ENCODE measurements at regions not wholly inside any gene's neighbourhood (a gene's known extent, or its start where the extent isn't known, plus 50 kb on each side); places are given as distances from the start of the nearest gene placed in this dataset.
"Not testable (repeated sequence)": the region's sequence is repeated elsewhere in the genome, so short reads cannot be mapped to it uniquely, and the experiment has no call there.

DNA sequence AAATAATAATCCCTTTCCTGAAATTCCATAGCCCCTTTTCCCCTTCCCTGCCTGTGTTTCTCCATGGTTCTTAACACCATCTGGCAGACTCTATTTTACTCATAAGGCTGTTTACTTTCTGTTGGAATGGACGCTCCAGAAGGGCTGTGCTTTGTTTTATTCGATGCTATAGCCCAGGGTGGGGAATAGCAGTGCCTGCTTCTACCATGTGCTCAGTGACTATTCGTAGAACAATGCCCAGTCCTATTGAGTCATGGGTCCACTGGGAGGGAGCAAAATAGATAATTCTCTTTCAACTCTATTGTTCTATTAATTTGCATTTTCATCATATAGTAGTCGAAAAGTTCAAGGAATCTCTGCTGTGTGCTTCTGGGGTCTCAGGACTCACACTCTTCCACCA, 565.1 kb downstream of the C6orf118 start:
- H3K4me3 ChIP-seq, result no peak overlapping the region
- H3K36me3 ChIP-seq, result no peaks in the 10 kb centered on the region
- TF ChIP-seq, protein P1, sequence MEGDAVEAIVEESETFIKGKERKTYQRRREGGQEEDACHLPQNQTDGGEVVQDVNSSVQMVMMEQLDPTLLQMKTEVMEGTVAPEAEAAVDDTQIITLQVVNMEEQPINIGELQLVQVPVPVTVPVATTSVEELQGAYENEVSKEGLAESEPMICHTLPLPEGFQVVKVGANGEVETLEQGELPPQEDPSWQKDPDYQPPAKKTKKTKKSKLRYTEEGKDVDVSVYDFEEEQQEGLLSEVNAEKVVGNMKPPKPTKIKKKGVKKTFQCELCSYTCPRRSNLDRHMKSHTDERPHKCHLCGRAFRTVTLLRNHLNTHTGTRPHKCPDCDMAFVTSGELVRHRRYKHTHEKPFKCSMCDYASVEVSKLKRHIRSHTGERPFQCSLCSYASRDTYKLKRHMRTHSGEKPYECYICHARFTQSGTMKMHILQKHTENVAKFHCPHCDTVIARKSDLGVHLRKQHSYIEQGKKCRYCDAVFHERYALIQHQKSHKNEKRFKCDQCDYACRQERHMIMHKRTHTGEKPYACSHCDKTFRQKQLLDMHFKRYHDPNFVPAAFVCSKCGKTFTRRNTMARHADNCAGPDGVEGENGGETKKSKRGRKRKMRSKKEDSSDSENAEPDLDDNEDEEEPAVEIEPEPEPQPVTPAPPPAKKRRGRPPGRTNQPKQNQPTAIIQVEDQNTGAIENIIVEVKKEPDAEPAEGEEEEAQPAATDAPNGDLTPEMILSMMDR (IDR thresholded peaks at IDR 0.05), result no peak
- TF ChIP-seq POLR2AphosphoS5 (IDR thresholded peaks at IDR 0.05) (no peak), POLR2A (IDR thresholded peaks at IDR 0.05; ENCODE audit: low read depth) (no peak), EP300 (IDR thresholded peaks at IDR 0.05) (no peak)
- WGBS, result 82% methylated on average over 4 of the region's 4 CpGs
- H3K4me1 ChIP-seq, result peaks cover 0 to 7% (median 2%) of the 10 kb centered on the region in 4 donors
- H3K27ac ChIP-seq (replicated peaks in 1 of 4), result no peak overlapping the region
- DNase-seq (ENCODE audit: extremely low spot score), result peak; percentile 70
- H3K9me3 ChIP-seq, result no peaks in the 10 kb centered on the region
- H3K27me3 ChIP-seq, result no peaks in the 10 kb centered on the region
- intact Hi-C loops (cut with DNase I), result no loop called here

DNA sequence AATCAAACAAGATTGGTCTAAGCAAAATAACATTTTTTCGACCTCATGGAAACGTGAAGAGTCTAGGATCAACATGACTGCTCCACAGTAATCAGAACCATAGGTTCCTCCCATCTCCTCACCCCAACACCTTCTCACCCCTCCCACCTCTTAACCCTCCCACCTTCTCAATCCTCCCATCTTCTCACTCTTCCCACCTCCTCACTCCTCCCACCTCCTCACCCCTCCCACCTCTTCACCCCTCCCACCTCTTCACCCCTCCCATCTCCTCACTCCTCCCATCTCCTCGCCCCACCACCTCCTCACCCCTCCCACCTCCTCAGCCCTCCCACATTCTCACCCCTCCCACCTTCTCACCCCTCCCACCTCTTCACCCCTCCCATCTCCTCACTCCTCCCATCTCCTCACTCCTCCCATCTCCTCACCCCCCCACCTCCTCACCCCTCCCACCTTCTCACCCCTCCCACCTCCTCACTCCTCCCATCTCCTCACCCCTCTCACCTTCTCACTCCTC, 567.4 kb downstream of the C6orf118 start:
- H3K27me3 ChIP-seq, result no peaks in the 10 kb centered on the region
- H3K9me3 ChIP-seq, result no peaks in the 10 kb centered on the region
- TF ChIP-seq POLR2AphosphoS5 (IDR thresholded peaks at IDR 0.05), result no peak
- no peak for TF ChIP-seq POLR2A (IDR thresholded peaks at IDR 0.05; ENCODE audit: low read depth)
- no peak for TF ChIP-seq EP300 (IDR thresholded peaks at IDR 0.05)
- TF ChIP-seq, protein P1 (IDR thresholded peaks at IDR 0.05), result no peak
- DNase-seq (ENCODE audit: extremely low spot score), result no peak
- intact Hi-C loops (cut with DNase I), result no loop called here
- no peaks in the 10 kb centered on the region for H3K36me3 ChIP-seq
- no peak overlapping the region for H3K27ac ChIP-seq (replicated peaks in 1 of 4)
- H3K4me3 ChIP-seq, result no peak overlapping the region
- H3K4me1 ChIP-seq, result no peaks in the 10 kb centered on the region
- WGBS, result 82% methylated on average over 3 of the region's 3 CpGs

DNA sequence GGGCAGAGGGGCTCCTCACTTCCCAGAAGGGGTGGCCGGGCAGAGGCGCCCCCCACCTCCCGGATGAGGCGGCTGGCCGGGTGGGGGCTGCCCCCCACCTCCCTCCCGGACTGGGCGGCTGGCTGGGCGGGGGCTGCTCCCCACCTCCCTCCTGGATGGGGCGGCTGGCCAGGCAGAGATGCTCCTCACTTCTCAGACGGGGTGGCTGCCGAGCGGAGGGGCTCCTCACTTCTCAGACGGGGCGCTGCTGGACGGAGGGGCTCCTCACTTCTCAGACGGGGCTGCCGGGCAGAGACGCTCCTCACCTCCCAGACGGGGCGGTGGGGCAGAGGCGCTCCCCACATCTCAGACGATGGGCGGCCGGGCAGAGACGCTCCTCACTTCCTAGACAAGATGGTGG, 573.3 kb downstream of the C6orf118 start:
- WGBS, result 92% methylated on average over 9 of the region's 25 CpGs
- DNase-seq (ENCODE audit: extremely low spot score); H3K9me3 ChIP-seq; H3K27ac ChIP-seq (replicated peaks in 1 of 4); intact Hi-C loops (cut with DNase I); H3K27me3 ChIP-seq; H3K4me3 ChIP-seq; H3K36me3 ChIP-seq; H3K4me1 ChIP-seq: not testable (repeated sequence)

DNA sequence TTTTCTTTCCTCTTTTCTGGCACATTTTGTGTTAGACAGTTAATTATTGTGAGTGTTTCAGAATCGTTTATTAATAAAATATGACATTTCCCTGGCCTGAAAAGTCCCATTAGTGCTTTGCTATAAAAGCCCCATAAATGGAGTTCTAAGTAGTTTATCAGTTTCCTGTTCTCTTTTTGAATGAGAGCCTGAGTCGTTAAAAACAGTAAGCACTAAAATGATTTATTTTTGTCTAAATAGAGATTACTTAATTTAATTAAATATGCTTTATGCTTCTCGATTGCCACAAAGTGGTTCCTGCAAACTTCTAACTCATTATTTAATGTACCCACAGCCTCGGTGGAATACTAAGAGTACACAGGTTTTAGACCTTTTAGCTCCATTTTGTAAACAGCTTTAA, 577.9 kb downstream of the C6orf118 start:
- intact Hi-C loops (cut with DNase I), result no loop called here
- 24% methylated on average over 4 of the region's 4 CpGs for WGBS

DNA sequence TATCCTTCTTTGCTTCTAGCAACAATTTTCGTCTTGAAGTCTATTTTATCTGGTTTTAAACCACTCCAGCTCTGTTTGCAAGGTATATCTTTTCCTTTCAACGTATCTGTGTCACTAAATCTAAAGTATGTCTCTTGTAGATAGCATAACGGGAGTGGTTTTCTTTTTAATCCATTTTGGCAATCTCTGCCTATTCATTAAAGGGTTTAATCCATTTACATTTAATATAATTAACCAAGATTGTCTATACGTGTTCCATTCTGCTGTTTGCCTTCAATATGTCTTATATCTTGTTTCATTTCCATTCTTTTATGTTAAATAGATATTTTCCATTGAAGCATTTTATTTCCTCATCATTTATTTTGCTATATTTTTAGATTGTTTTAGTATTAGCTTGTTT, 587.9 kb downstream of the C6orf118 start:
- peaks cover 0 to 10% (median 5%) of the 10 kb centered on the region in 4 donors for H3K9me3 ChIP-seq
- H3K36me3 ChIP-seq, result no peaks in the 10 kb centered on the region
- no peak overlapping the region for H3K27ac ChIP-seq (replicated peaks in 1 of 4)
- TF ChIP-seq, protein P1 (IDR thresholded peaks at IDR 0.05), result no peak
- no peak for TF ChIP-seq POLR2A (IDR thresholded peaks at IDR 0.05; ENCODE audit: low read depth)
- TF ChIP-seq POLR2AphosphoS5 (IDR thresholded peaks at IDR 0.05), result no peak
- TF ChIP-seq EP300 (IDR thresholded peaks at IDR 0.05), result no peak
- intact Hi-C loops (cut with DNase I), result no loop called here
- H3K4me3 ChIP-seq, result no peak overlapping the region
- DNase-seq (ENCODE audit: extremely low spot score), result no peak
- 59% methylated on average over 4 of the region's 4 CpGs for WGBS
- H3K27me3 ChIP-seq, result no peaks in the 10 kb centered on the region
- no peaks in the 10 kb centered on the region for H3K4me1 ChIP-seq

More for the DNA sequence above, 577.9 kb downstream of the C6orf118 start:
- Histone ChIP-seq H3K4me3 (no peak overlapping the region), H3K4me1 (peaks cover 0 to 4% (median 0%) of the 10 kb centered on the region in 4 donors), H3K27ac (replicated peaks in 1 of 4) (no peak overlapping the region), H3K36me3 (no peaks in the 10 kb centered on the region), H3K27me3 (no peaks in the 10 kb centered on the region), H3K9me3 (no peaks in the 10 kb centered on the region)
- DNase-seq (ENCODE audit: extremely low spot score), result no peak
- no peak for TF ChIP-seq POLR2A (IDR thresholded peaks at IDR 0.05; ENCODE audit: low read depth)
- no peak for TF ChIP-seq POLR2AphosphoS5 (IDR thresholded peaks at IDR 0.05)
- TF ChIP-seq, protein P1 (IDR thresholded peaks at IDR 0.05), result no peak
- TF ChIP-seq EP300 (IDR thresholded peaks at IDR 0.05), result no peak

Measured in esophagus muscularis mucosa (tissue), 4 donors.